ENCODE measurements at regions not wholly inside any gene's neighbourhood (a gene's known extent, or its start where the extent isn't known, plus 50 kb on each side); places are given as distances from the start of the nearest gene placed in this dataset.
"Not testable (repeated sequence)": the region's sequence is repeated elsewhere in the genome, so short reads cannot be mapped to it uniquely, and the experiment has no call there.

DNA sequence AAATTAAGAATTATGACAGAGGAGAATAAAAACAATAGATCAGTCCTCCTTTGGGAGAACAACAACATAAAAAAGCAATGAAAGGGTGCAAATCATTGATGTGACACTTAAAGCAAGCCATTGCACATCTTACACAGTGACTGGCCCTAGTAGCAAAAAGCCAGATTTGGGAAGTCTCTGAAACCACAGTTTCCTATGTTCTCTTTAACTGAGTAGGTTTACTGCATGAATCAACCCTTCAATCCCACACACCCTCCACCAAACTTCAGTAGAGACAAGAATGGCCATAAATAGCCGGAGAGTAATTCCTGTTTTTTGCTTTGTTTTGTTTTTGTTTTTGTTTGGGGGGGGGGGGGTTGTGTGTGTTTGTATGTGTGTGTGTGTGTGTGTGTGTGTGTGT lies 180.8 kb downstream of the VEGFC start:
- intact Hi-C loops (cut with DNase I; ENCODE audit: low total_unique reads): no loop called here
- 71 to 85% methylated on average over 1 of the region's 1 CpG for whole genome bisulfite sequencing, 2 donors
- DNase-seq (ENCODE audit: low spot score in 2 of 2): no peak
- no peak overlapping the region for H3K4me3 ChIP-seq (ENCODE audit: low read depth, poor library complexity, severe bottlenecking)
- TF ChIP-seq, protein P1, sequence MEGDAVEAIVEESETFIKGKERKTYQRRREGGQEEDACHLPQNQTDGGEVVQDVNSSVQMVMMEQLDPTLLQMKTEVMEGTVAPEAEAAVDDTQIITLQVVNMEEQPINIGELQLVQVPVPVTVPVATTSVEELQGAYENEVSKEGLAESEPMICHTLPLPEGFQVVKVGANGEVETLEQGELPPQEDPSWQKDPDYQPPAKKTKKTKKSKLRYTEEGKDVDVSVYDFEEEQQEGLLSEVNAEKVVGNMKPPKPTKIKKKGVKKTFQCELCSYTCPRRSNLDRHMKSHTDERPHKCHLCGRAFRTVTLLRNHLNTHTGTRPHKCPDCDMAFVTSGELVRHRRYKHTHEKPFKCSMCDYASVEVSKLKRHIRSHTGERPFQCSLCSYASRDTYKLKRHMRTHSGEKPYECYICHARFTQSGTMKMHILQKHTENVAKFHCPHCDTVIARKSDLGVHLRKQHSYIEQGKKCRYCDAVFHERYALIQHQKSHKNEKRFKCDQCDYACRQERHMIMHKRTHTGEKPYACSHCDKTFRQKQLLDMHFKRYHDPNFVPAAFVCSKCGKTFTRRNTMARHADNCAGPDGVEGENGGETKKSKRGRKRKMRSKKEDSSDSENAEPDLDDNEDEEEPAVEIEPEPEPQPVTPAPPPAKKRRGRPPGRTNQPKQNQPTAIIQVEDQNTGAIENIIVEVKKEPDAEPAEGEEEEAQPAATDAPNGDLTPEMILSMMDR (IDR thresholded peaks at IDR 0.05): no peak
- TF ChIP-seq POLR2A (IDR thresholded peaks at IDR 0.05): no peak

- TF ChIP-seq POLR2A (IDR thresholded peaks at IDR 0.05): no peak
- TF ChIP-seq, protein P1 (IDR thresholded peaks at IDR 0.05): no peak
- no peak overlapping the region for H3K4me3 ChIP-seq (ENCODE audit: low read depth, poor library complexity, severe bottlenecking)
- no peak for DNase-seq (ENCODE audit: low spot score in 2 of 2)
- 51 to 56% methylated on average over 3 of the region's 3 CpGs for WGBS, 2 donors
- intact Hi-C loops (cut with DNase I; ENCODE audit: low total_unique reads): no loop called here
These were observed 177.9 kb downstream of the VEGFC start for GRCh38 chr4:176614793-176615192.

DNA sequence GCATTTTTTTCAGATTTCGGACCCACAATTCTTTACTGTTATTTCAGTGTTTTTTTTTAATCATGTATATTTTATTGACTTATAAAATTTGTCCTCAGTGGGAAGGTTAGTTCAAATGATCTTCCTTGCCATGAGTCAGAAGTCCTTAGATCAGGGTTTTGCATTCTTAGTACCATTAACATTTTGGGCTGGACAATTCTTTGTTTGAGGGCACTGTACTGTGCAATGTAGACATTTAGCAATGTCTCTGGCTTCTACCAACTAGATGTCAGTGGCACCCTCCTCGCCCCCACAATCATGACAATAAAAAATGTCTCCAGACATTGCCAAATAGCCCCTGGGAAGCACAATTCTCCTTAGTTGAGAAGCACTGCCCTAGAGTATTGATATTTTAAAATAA lies 176.6 kb downstream of the VEGFC start:
- intact Hi-C loops (cut with DNase I; ENCODE audit: low total_unique reads): no loop called here
- no peak for DNase-seq (ENCODE audit: low spot score in 2 of 2)
- H3K4me3 ChIP-seq (ENCODE audit: low read depth, poor library complexity, severe bottlenecking): no peak overlapping the region
- 65 to 73% methylated on average over 2 of the region's 2 CpGs for WGBS, 2 donors
- TF ChIP-seq, protein P1 (IDR thresholded peaks at IDR 0.05): no peak
- TF ChIP-seq POLR2A (IDR thresholded peaks at IDR 0.05): no peak

GRCh38 chr4:176618138-176618537 lies 174.6 kb downstream of the VEGFC start:
- no peak for DNase-seq (ENCODE audit: low spot score in 2 of 2)
- intact Hi-C loops (cut with DNase I; ENCODE audit: low total_unique reads): no loop called here
- WGBS, 2 donors: 83 to 89% methylated on average over 1 of the region's 1 CpG
- no peak for TF ChIP-seq POLR2A (IDR thresholded peaks at IDR 0.05)
- TF ChIP-seq, protein P1 (IDR thresholded peaks at IDR 0.05): no peak
- H3K4me3 ChIP-seq (ENCODE audit: low read depth, poor library complexity, severe bottlenecking): no peak overlapping the region

DNA sequence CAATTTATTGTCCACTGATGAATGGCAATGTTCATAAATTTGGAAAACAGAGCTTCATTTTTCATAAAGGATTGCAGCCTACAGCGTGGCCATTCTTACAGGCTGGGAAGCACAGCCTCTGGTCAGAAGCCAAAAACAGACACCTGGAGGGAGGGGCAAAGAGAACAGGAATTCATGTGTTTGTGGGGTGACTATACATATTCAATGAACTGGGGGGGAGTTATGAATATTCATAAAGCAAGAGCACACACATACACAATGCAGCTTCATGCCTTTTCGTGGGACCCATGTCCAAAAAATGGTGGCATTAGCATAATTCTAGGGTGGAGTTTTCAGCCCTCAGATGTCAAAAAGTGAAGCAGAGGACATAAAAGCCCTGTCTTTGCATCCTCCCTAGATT lies 173.3 kb downstream of the VEGFC start:
- TF ChIP-seq, protein P1 (IDR thresholded peaks at IDR 0.05): no peak
- TF ChIP-seq POLR2A (IDR thresholded peaks at IDR 0.05): no peak
- no peak for DNase-seq (ENCODE audit: low spot score in 2 of 2)
- H3K4me3 ChIP-seq (ENCODE audit: low read depth, poor library complexity, severe bottlenecking): no peak overlapping the region
- intact Hi-C loops (cut with DNase I; ENCODE audit: low total_unique reads): no loop called here
- 89 to 91% methylated on average over 2 of the region's 2 CpGs for WGBS, 2 donors

DNA sequence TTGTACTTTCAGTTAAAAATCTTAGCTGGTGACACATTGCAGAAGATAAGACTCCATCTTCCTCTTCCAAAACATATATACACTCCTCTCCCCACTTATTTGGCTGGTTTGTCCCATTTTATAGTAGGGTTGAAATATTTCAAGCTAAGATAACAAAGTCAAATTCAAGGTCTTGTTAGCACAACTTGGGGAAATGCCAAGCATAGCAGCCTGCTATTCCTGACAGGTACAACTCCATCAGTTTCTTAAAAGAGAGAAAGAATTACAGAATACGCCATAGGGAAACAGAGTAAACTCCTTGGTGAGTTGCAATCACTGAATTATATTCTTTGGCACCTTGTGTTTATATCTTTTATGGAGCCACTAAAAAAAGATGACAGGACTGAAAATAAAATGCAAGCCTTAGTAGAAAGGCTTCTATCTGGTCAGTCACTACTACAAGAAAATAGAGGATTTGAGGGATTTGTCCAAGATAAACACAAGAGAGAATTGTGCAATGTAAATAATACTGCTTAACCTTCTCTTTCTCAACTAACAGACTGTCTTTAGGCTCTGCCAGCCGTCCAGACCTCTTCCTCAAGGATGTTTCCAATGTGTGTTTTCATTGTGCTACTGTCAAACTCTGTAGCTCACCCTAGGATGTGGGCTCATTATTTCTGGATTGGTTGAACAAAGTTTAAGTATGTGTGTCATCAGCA lies 170.3 kb downstream of the VEGFC start:
- no peak for DNase-seq (ENCODE audit: low spot score in 2 of 2)
- H3K4me3 ChIP-seq (ENCODE audit: low read depth, poor library complexity, severe bottlenecking): no peak overlapping the region
- TF ChIP-seq, protein P1 (IDR thresholded peaks at IDR 0.05): no peak
- no peak for TF ChIP-seq POLR2A (IDR thresholded peaks at IDR 0.05)
- intact Hi-C loops (cut with DNase I; ENCODE audit: low total_unique reads): no loop called here
- 45 to 50% methylated on average over 2 of the region's 2 CpGs for WGBS, 2 donors

GRCh38 chr4:176624983-176625610 lies 167.6 kb downstream of the VEGFC start:
- intact Hi-C loops (cut with DNase I; ENCODE audit: low total_unique reads); DNase-seq (ENCODE audit: low spot score in 2 of 2); H3K4me3 ChIP-seq (ENCODE audit: low read depth, poor library complexity, severe bottlenecking): not testable (repeated sequence)
- 95 to 97% methylated on average over 30 to 37 of the region's 37 CpGs for whole genome bisulfite sequencing, 2 donors
